ENCODE measurements at regions not wholly inside any gene's neighbourhood (a gene's known extent, or its start where the extent isn't known, plus 50 kb on each side); places are given as distances from the start of the nearest gene placed in this dataset.

- H3K4me3 ChIP-seq (replicated peaks; ENCODE audit: low read depth, low read length) = no peak overlapping the region
- no peak for TF ChIP-seq CTCF (IDR thresholded peaks at IDR 0.05; ENCODE audit: low read length, missing control alignments)
- DNase-seq (ENCODE audit: low read depth) = no peak
These were observed 188.1 kb downstream of the TMEM167A start for GRCh38 chr5:82889088-82889487.

DNA sequence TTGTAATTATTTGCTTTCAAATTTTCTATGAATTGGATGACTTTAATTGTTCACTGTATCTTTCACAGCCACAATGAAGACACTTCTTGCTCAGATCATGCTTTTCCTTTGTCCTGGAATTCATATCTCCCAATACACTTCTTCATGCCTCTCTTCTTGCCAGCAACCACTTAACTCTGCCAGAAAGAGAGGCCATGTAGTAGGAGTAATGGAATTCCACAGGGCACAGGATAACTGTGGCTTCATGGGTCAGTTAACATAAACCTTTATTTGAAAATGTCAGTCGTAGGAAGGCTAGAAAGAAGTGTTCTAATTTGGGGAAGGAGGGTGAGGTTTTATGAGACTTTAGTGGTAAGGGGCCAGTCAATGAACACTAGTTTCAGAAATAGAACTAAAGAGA lies 190.3 kb downstream of the TMEM167A start:
- TF ChIP-seq CTCF (IDR thresholded peaks at IDR 0.05; ENCODE audit: low read length, missing control alignments) = no peak
- DNase-seq (ENCODE audit: low read depth) = no peak
- H3K4me3 ChIP-seq (replicated peaks; ENCODE audit: low read depth, low read length) = no peak overlapping the region

- TF ChIP-seq CTCF (IDR thresholded peaks at IDR 0.05; ENCODE audit: low read length, missing control alignments) = peak; percentile 5
These were observed 191.4 kb downstream of the TMEM167A start for GRCh38 chr5:82885627-82886389.

GRCh38 chr5:82884821-82885471 lies 192.2 kb downstream of the TMEM167A start:
- no peak overlapping the region for H3K4me3 ChIP-seq (replicated peaks; ENCODE audit: low read depth, low read length)
- DNase-seq (ENCODE audit: low read depth) = no peak
- no peak for TF ChIP-seq CTCF (IDR thresholded peaks at IDR 0.05; ENCODE audit: low read length, missing control alignments)

More at GRCh38 chr5:82885627-82886389, 191.4 kb downstream of the TMEM167A start:
- no peak overlapping the region for H3K4me3 ChIP-seq (replicated peaks; ENCODE audit: low read depth, low read length)
- DNase-seq (ENCODE audit: low read depth) = no peak

DNA sequence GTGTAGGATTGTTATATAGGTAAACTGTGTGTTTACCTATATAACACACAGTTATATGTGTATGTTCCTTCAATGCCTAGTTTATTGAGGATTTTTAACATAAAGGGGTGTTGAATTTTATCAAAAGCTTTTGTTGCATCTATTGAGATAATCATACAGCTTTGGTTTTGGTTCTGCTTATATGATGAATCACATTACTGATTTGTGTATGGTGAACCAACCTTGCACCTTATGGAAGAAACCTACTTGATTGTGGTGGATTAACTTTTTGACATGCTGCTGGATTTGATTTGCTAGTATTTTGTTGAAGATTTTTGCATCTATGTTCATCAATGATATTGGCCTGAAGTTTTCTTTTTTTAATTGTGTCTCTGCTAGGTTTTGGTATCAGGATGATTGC lies 194.9 kb downstream of the TMEM167A start:
- DNase-seq (ENCODE audit: low read depth) = no peak
- H3K4me3 ChIP-seq (replicated peaks; ENCODE audit: low read depth, low read length) = no peak overlapping the region
- no peak for TF ChIP-seq CTCF (IDR thresholded peaks at IDR 0.05; ENCODE audit: low read length, missing control alignments)

DNA sequence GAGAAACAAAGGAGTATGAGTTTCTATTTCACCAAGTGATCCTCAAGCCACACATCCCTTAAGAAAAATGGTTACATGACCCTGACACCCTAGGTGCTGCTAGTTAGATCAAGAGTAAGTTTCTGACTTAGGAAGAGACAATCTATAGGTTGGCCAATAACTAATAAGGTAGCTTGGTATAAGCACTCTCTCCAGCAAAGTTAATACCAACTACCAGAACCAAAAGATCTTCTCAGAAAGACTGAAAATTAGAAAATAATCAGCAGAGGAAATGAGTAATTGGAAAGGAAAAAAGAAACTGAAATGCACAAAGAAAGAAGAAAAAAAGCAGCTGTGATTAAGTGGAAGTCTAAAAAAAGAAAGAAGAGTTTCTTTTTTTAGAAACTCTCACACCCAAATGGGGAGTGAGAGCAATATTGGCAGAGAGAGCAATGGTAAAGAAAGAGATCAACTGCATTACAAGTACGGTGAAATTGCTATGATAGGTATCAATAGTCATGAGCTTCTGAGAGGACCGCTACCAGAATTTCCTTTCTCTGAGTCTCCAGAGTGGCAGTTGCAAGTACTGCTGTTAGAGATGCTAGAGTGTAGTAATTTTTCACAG lies 195.5 kb downstream of the TMEM167A start:
- no peak for TF ChIP-seq CTCF (IDR thresholded peaks at IDR 0.05; ENCODE audit: low read length, missing control alignments)
- H3K4me3 ChIP-seq (replicated peaks; ENCODE audit: low read depth, low read length) = no peak overlapping the region
- DNase-seq (ENCODE audit: low read depth) = no peak
